H1 (cell line): ENCODE measurements at regions not wholly inside any gene's neighbourhood (a gene's known extent, or its start where the extent isn't known, plus 50 kb on each side); places are given as distances from the start of the nearest gene placed in this dataset.

Experiments used
- BCL11A ChIP-seq, 2 experiments: IDR thresholded peaks; one replicate each; pipeline ENCODE4 v1.6.1; 2011; ENCODE audit warnings: low read depth in 2 of 2, low read length in 2 of 2, mild to moderate bottlenecking in 2 of 2
- CBX8 ChIP-seq: fragments of 300-800, 300-1000 bp; sonication (generic); IDR thresholded peaks from 2 replicates; pipeline ENCODE4 v1.7.1; 2016; ENCODE audit warnings: low read depth, low read length, borderline replicate concordance
- CREB1 ChIP-seq: IDR thresholded peaks from 2 replicates; pipeline ENCODE4 v1.6.1; 2012; ENCODE audit warnings: inconsistent platforms
- RNF2 ChIP-seq: fragments of 200-900, 300-1000 bp; sonication (generic); IDR thresholded peaks from 2 replicates; pipeline ENCODE4 v1.7.1; 2016; ENCODE audit warnings: borderline replicate concordance, low read depth, mild to moderate bottlenecking, antibody characterized with exemption, low read length; ENCODE audit not compliant: poor library complexity, severe bottlenecking; ENCODE audit errors: missing control alignments
- TAF7 ChIP-seq: optimal IDR thresholded peaks from 2 replicates; pipeline ENCODE3; 2011; ENCODE audit warnings: low read depth, mild to moderate bottlenecking, inconsistent platforms, low read length, moderate library complexity, borderline replicate concordance

DNA sequence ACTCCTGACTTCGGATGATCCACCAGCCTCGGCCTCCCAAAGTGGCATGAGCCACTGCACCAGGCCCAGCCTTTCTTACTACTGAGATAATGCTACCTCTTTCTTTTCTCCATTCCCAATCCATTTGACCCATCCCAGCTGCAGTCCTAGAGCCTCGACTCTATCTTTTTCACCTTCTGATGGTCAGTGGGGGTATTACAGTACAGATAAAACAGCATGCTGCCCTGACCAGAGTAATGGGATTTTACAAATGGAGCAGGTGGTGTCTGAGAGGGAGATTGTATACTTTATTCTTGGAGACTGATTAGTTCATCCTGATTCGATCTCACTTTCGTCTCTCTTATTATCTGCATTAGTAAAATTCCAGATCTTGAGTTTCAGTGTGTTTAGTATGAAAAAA is 238.6 kb upstream of the TNP1 start (continued):
- TF ChIP-seq CREB1 (no peak), BCL11A (IDR thresholded peaks at IDR 0.05; ENCODE audit: low read depth in 2 of 2, low read length in 2 of 2) (no peak), RNF2 (no peak), TAF7 (no peak), CBX8 (no peak)
